Loucy (cell line): ENCODE measurements at regions not wholly inside any gene's neighbourhood (a gene's known extent, or its start where the extent isn't known, plus 50 kb on each side); places are given as distances from the start of the nearest gene placed in this dataset.

ENCODE experiments used
- H2AFZ ChIP-seq: fragments of 200-600 bp; sonication (generic); 2 replicates; pipeline ENCODE4 v1.6.0; 2016; ENCODE audit warnings: antibody characterized with exemption, mild to moderate bottlenecking, low read length, moderate library complexity
- H3F3A ChIP-seq: fragments of 200-600 bp; 2 replicates; pipeline ENCODE4 v1.6.0; 2016; ENCODE audit warnings: antibody characterized with exemption, low read depth, mild to moderate bottlenecking
- H3K27me3 ChIP-seq: fragments of 200-600 bp; sonication (generic); 2 replicates; pipeline ENCODE4 v1.6.1; 2014; ENCODE audit warnings: low read length, mild to moderate bottlenecking; ENCODE audit not compliant: insufficient read depth, poor library complexity, severe bottlenecking
- H3K36me3 ChIP-seq: fragments of 200-600 bp; sonication (generic); 2 replicates; pipeline ENCODE4 v1.6.1; 2016; ENCODE audit warnings: low read length; ENCODE audit not compliant: insufficient read depth
- H3K4me1 ChIP-seq: fragments of 200-600 bp; sonication (generic); 2 replicates; pipeline ENCODE4 v1.5.1; 2014; ENCODE audit warnings: low read length, mild to moderate bottlenecking; ENCODE audit not compliant: insufficient read depth, poor library complexity, severe bottlenecking
- H3K4me2 ChIP-seq: fragments of 200-600 bp; sonication (generic); 2 replicates; pipeline ENCODE4 v1.6.0; 2014; ENCODE audit warnings: antibody characterized with exemption, low read length, low read depth, mild to moderate bottlenecking; ENCODE audit not compliant: poor library complexity, severe bottlenecking
- H3K4me3 ChIP-seq: fragments of 200-600 bp; sonication (generic); 2 replicates; pipeline ENCODE4 v1.5.1; 2014; ENCODE audit warnings: low read length, mild to moderate bottlenecking, mixed read lengths; ENCODE audit not compliant: poor library complexity, severe bottlenecking
- H3K79me2 ChIP-seq: fragments of 200-600 bp; sonication (generic); 2 replicates; pipeline ENCODE4 v1.6.1; 2014; ENCODE audit warnings: low read length; ENCODE audit not compliant: insufficient read depth
- H3K9ac ChIP-seq: fragments of 200-600 bp; sonication (generic); 2 replicates; pipeline ENCODE4 v1.6.0; 2014; ENCODE audit warnings: mild to moderate bottlenecking, low read depth, low read length, moderate library complexity; ENCODE audit not compliant: poor library complexity, severe bottlenecking
- H3K9me2 ChIP-seq: fragments of 200-600 bp; sonication (generic); replicated peaks from 2 replicates; pipeline ENCODE4 v1.6.1; 2016; ENCODE audit warnings: low read depth, low read length, mixed read lengths
- H3K9me3 ChIP-seq: fragments of 200-600 bp; sonication (generic); 2 replicates; pipeline ENCODE4 v1.6.1; 2014; ENCODE audit warnings: mild to moderate bottlenecking, antibody characterized with exemption, low read length, low read depth; ENCODE audit not compliant: insufficient read depth
- H4K20me1 ChIP-seq: fragments of 200-600 bp; sonication (generic); 2 replicates; pipeline ENCODE4 v1.6.0; 2014; ENCODE audit warnings: antibody characterized with exemption, low read length, mild to moderate bottlenecking; ENCODE audit not compliant: insufficient read depth, poor library complexity, severe bottlenecking
- CTCF ChIP-seq: fragments of 200-600 bp; sonication (generic); conservative IDR thresholded peaks from 2 replicates; pipeline ENCODE4 v1.5.1; 2014; ENCODE audit warnings: mild to moderate bottlenecking, antibody characterized with exemption, low read length
- EZH2phosphoT487 ChIP-seq: fragments of 200-600 bp; IDR thresholded peaks from 2 replicates; pipeline ENCODE4 v1.6.1; 2018; ENCODE audit warnings: antibody characterized with exemption, mild to moderate bottlenecking, moderate library complexity, borderline replicate concordance

DNA sequence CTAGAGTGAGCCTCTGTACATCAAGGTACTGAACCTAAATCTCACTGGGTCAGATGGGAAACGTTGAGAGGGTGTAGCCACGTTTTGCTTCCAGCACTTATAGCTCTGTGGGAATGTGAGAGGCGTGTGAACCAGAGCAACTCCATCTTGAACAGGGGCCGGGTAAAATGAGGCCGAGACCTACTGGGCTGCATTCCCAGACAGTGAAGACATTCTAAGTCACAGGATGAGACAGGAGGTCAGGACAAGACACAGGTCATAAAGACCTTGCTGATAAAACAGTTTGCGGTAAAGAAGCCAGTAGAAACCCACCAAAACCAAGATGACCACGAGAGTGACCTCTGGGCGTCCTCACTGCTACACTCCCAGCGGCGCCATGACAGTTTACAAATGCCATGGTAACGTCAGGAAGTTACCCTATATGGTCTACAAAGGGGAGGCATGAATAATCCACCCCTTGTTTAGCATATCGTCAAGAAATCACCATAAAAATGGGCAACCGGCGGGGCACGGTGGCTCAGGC, 63.4 kb upstream of the NCOR2 start:
- H3F3A ChIP-seq = no peaks in the 10 kb centered on the region
- no peaks in the 10 kb centered on the region for H3K27me3 ChIP-seq
- no peaks in the 10 kb centered on the region for H3K36me3 ChIP-seq
- H3K79me2 ChIP-seq = no peaks in the 10 kb centered on the region
- no peaks in the 10 kb centered on the region for H4K20me1 ChIP-seq
- no peaks in the 10 kb centered on the region for H3K9me2 ChIP-seq
- no peak overlapping the region for H2AFZ ChIP-seq
- H3K4me2 ChIP-seq = no peak overlapping the region
- no peaks in the 10 kb centered on the region for H3K9me3 ChIP-seq
- no peak overlapping the region for H3K9ac ChIP-seq
- H3K4me3 ChIP-seq = no peak overlapping the region
- H3K4me1 ChIP-seq = peaks cover 7% of the 10 kb centered on the region
- TF ChIP-seq EZH2phosphoT487 (no peak), CTCF (no peak)

GRCh38 chr12:124629789-124630480, 62.5 kb upstream of the NCOR2 start:
- H3F3A ChIP-seq = no peaks in the 10 kb centered on the region
- H3K4me1 ChIP-seq = peaks cover 8% of the 10 kb centered on the region

DNA sequence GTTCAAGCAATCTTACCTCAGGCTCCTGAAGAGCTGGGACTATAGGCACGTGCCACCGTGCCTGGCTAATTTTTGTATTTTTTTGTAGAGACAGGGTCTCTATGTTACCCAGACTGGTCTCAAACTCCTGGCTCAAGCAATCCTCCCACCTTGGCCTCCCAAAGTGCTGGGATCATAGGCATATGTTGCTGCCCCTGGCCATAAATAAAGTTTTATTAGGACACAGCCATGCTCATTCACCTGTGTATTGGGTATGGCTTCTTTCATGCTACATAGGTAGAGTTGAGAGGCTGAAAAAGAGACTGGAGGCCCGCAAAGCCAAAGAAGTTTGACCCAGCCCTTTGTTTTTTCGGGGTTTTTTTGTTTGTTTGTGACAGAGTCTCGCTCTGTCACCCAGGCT, 61.7 kb upstream of the NCOR2 start:
- H3K4me1 ChIP-seq = peaks cover 8% of the 10 kb centered on the region
- H3K9me2 ChIP-seq = no peaks in the 10 kb centered on the region
- no peaks in the 10 kb centered on the region for H4K20me1 ChIP-seq
- H3K79me2 ChIP-seq = no peaks in the 10 kb centered on the region
- H3F3A ChIP-seq = no peaks in the 10 kb centered on the region
- no peaks in the 10 kb centered on the region for H3K27me3 ChIP-seq
- no peaks in the 10 kb centered on the region for H3K9me3 ChIP-seq
- no peak overlapping the region for H2AFZ ChIP-seq
- H3K9ac ChIP-seq = no peak overlapping the region
- no peak overlapping the region for H3K4me3 ChIP-seq
- TF ChIP-seq EZH2phosphoT487 (no peak), CTCF (no peak)
- H3K36me3 ChIP-seq = no peaks in the 10 kb centered on the region
- H3K4me2 ChIP-seq = no peak overlapping the region

More at GRCh38 chr12:124629789-124630480, 62.5 kb upstream of the NCOR2 start:
- no peaks in the 10 kb centered on the region for H3K36me3 ChIP-seq
- H3K9me2 ChIP-seq = no peaks in the 10 kb centered on the region
- no peak overlapping the region for H3K4me2 ChIP-seq
- H3K4me3 ChIP-seq = no peak overlapping the region
- H4K20me1 ChIP-seq = no peaks in the 10 kb centered on the region
- no peaks in the 10 kb centered on the region for H3K27me3 ChIP-seq
- no peaks in the 10 kb centered on the region for H3K9me3 ChIP-seq
- H3K79me2 ChIP-seq = no peaks in the 10 kb centered on the region
- no peak overlapping the region for H3K9ac ChIP-seq
- TF ChIP-seq EZH2phosphoT487 (no peak), CTCF (no peak)
- no peak overlapping the region for H2AFZ ChIP-seq
